ENCODE measurements at regions not wholly inside any gene's neighbourhood (a gene's known extent, or its start where the extent isn't known, plus 50 kb on each side); places are given as distances from the start of the nearest gene placed in this dataset.

DNA sequence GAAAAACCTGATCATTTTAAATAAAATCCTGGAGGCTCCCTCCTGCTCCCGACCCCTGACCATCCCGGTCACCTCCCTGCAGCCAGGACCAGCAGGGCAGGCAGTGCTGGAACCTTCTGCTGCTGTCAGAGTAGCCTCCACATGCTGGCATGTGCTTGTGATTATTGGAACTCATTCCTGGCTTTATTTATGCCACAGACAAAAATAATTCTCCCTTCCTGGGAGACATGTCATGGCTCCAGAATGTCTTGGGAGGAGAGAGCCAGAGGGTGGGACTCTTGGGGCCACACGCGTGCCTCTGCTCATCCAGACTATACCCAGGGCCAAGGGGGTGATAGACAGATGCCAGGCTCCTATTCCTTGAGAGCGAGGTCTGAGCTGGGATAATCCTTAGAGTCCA lies 183.6 kb upstream of the RAB4A start:
- Histone ChIP-seq H3K4me1 (ENCODE audit: control insufficient read depth, insufficient read depth, low read length) (peaks cover 29% of the 10 kb centered on the region), H3K4me3 (ENCODE audit: low read depth, low read length) (no peak overlapping the region), H3K9ac (ENCODE audit: low read depth, low read length) (no peak overlapping the region), H3K27ac (ENCODE audit: low read depth, low read length) (no peak overlapping the region), H3K27me3 (ENCODE audit: control insufficient read depth, insufficient read depth, low read length) (no peaks in the 10 kb centered on the region), H3K9me3 (ENCODE audit: control insufficient read depth, insufficient read depth, low read length) (peaks cover 10% of the 10 kb centered on the region; the same call in 1 of the 2 replicates), H3K36me3 (ENCODE audit: control insufficient read depth, insufficient read depth, low read length) (no peaks in the 10 kb centered on the region)

- H3K9me3 ChIP-seq (ENCODE audit: control insufficient read depth, insufficient read depth, low read length) = peaks cover 5% of the 10 kb centered on the region; the same call in 1 of the 2 replicates
- no peaks in the 10 kb centered on the region for H3K27me3 ChIP-seq (ENCODE audit: control insufficient read depth, insufficient read depth, low read length)
- no peak overlapping the region for H3K4me3 ChIP-seq (ENCODE audit: low read depth, low read length)
- H3K9ac ChIP-seq (ENCODE audit: low read depth, low read length) = no peak overlapping the region
- H3K4me1 ChIP-seq (ENCODE audit: control insufficient read depth, insufficient read depth, low read length) = peaks cover 35% of the 10 kb centered on the region
- H3K27ac ChIP-seq (ENCODE audit: low read depth, low read length) = no peak overlapping the region
- H3K36me3 ChIP-seq (ENCODE audit: control insufficient read depth, insufficient read depth, low read length) = no peaks in the 10 kb centered on the region
Observed at GRCh38 chr1:229087906-229088305, 183.0 kb upstream of the RAB4A start.

- Histone ChIP-seq H3K36me3 (ENCODE audit: control insufficient read depth, insufficient read depth, low read length) (no peaks in the 10 kb centered on the region), H3K9me3 (ENCODE audit: control insufficient read depth, insufficient read depth, low read length) (no peaks in the 10 kb centered on the region), H3K27ac (ENCODE audit: low read depth, low read length) (no peak overlapping the region), H3K27me3 (ENCODE audit: control insufficient read depth, insufficient read depth, low read length) (no peaks in the 10 kb centered on the region), H3K4me3 (ENCODE audit: low read depth, low read length) (no peak overlapping the region), H3K9ac (ENCODE audit: low read depth, low read length) (no peak overlapping the region), H3K4me1 (ENCODE audit: control insufficient read depth, insufficient read depth, low read length) (peaks cover 41% of the 10 kb centered on the region)
Observed at GRCh38 chr1:229088711-229089110, 182.2 kb upstream of the RAB4A start.

DNA sequence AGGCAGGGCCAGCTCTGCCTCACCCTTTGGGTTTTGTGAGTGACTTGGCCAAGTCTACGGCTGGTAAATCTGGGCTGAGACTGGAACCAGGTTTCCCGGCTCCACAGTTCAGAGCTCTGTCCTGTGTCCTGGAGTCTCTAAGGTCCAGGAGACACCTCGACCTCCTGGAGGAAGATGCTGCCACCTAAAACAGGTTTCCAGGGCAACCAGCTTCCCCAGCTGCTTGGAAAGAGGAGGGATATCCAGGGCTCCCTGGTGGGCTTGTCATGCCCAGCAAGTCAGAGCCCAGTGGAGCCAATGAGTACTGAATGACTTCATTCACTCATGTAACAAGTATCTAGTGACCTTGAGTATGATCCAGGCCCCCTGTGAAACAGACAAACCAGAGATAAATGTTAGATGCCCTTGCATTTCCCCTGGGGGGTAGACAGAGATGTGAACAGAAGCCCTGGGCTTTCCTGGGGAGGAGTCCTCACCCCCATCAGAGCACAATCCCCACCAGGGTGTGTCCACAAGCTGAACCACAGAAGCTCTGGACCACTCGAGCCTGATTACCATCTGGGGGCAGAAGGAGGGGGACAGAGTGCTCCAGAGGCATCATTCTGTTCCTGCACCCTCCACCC lies 181.2 kb upstream of the RAB4A start:
- Histone ChIP-seq H3K4me3 (ENCODE audit: low read depth, low read length) (no peak overlapping the region), H3K4me1 (ENCODE audit: control insufficient read depth, insufficient read depth, low read length) (peaks cover 51% of the 10 kb centered on the region), H3K9ac (ENCODE audit: low read depth, low read length) (no peak overlapping the region), H3K27me3 (ENCODE audit: control insufficient read depth, insufficient read depth, low read length) (no peaks in the 10 kb centered on the region), H3K27ac (ENCODE audit: low read depth, low read length) (no peak overlapping the region), H3K36me3 (ENCODE audit: control insufficient read depth, insufficient read depth, low read length) (no peaks in the 10 kb centered on the region), H3K9me3 (ENCODE audit: control insufficient read depth, insufficient read depth, low read length) (no peaks in the 10 kb centered on the region)

DNA sequence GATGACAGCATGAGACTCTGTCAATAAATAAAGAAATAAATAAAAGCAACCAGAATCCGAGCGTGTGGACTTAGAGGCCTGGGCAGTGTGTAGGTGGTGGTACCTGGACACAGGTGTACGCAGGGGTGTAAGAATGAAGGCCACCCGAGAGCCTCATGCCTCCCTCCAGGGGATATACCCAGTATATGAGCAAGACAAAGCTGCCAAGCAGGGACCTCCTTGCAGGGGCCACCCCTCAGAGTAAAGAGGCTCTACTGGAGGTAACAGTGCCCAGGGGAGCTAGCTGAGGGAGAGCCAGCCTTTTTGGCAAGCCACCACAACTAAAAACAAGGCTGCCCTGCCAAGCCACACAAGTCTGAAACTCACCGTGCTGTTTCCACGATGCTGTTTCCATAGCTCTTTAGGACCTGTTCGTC lies 179.2 kb upstream of the RAB4A start:
- Histone ChIP-seq H3K27ac (ENCODE audit: low read depth, low read length) (peak overlapping the region; percentile 94), H3K4me1 (ENCODE audit: control insufficient read depth, insufficient read depth, low read length) (peaks cover 58% of the 10 kb centered on the region), H3K36me3 (ENCODE audit: control insufficient read depth, insufficient read depth, low read length) (no peaks in the 10 kb centered on the region), H3K27me3 (ENCODE audit: control insufficient read depth, insufficient read depth, low read length) (no peaks in the 10 kb centered on the region), H3K9ac (ENCODE audit: low read depth, low read length) (0 out of 2 replicates have a peak overlapping the region, but pooled peaks have one; percentile 4), H3K9me3 (ENCODE audit: control insufficient read depth, insufficient read depth, low read length) (peaks cover 6% of the 10 kb centered on the region; the same call in 1 of the 2 replicates), H3K4me3 (ENCODE audit: low read depth, low read length) (no peak overlapping the region)

- H3K4me1 ChIP-seq (ENCODE audit: control insufficient read depth, insufficient read depth, low read length) = peaks cover 58% of the 10 kb centered on the region
- H3K9ac ChIP-seq (ENCODE audit: low read depth, low read length) = peak overlapping the region; percentile 56; the same call in 1 of the 2 replicates
- H3K27me3 ChIP-seq (ENCODE audit: control insufficient read depth, insufficient read depth, low read length) = no peaks in the 10 kb centered on the region
- H3K27ac ChIP-seq (ENCODE audit: low read depth, low read length) = peak overlapping the region; percentile 94
- H3K4me3 ChIP-seq (ENCODE audit: low read depth, low read length) = peak overlapping the region; percentile 48
- no peaks in the 10 kb centered on the region for H3K36me3 ChIP-seq (ENCODE audit: control insufficient read depth, insufficient read depth, low read length)
- peaks cover 6% of the 10 kb centered on the region; the same call in 1 of the 2 replicates for H3K9me3 ChIP-seq (ENCODE audit: control insufficient read depth, insufficient read depth, low read length)
Observed at GRCh38 chr1:229092377-229093237, 178.3 kb upstream of the RAB4A start.

GRCh38 chr1:229093238-229093540 lies 177.7 kb upstream of the RAB4A start:
- Histone ChIP-seq H3K27me3 (ENCODE audit: control insufficient read depth, insufficient read depth, low read length) (no peaks in the 10 kb centered on the region), H3K4me1 (ENCODE audit: control insufficient read depth, insufficient read depth, low read length) (peaks cover 56% of the 10 kb centered on the region), H3K4me3 (ENCODE audit: low read depth, low read length) (peak overlapping the region; percentile 48), H3K9ac (ENCODE audit: low read depth, low read length) (peak overlapping the region; percentile 56; the same call in 1 of the 2 replicates), H3K27ac (ENCODE audit: low read depth, low read length) (peak overlapping the region; percentile 94), H3K9me3 (ENCODE audit: control insufficient read depth, insufficient read depth, low read length) (peaks cover 6% of the 10 kb centered on the region; the same call in 1 of the 2 replicates), H3K36me3 (ENCODE audit: control insufficient read depth, insufficient read depth, low read length) (no peaks in the 10 kb centered on the region)

DNA sequence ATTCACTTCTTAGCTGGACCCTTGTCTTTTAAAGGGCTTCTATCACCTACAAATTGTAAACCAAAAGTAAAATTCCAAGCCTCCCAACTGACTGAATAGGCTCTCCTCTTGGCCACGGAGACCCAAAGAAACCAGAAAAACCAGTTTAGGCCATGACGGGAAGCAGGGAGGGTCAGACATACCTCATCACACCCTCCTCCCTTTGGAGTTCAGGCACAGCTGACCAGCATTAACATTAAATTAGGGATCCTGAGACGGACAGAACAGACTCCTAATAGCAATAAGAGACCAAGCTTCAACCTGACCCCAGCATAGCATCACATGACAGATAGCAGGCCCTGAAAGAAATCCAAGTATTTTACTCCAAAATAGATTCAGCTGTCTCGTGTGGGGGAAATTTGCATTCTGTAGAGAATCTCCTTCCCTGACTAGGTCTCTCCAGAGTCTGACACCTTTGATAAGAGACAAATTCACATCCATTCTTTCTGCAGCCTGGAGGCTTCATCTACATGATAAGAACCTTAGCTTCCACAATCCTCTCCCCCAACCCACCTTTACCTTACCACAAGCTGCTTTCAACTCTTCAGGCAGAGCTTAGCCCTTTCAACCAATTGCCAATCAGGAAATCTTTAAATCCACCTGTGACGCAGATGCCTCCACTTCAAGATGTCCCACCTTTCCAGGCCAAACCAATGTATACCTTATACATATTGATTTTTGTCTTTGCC lies 177.1 kb upstream of the RAB4A start:
- Histone ChIP-seq H3K4me1 (ENCODE audit: control insufficient read depth, insufficient read depth, low read length) (peaks cover 51% of the 10 kb centered on the region), H3K27ac (ENCODE audit: low read depth, low read length) (peak overlapping the region; percentile 94), H3K36me3 (ENCODE audit: control insufficient read depth, insufficient read depth, low read length) (no peaks in the 10 kb centered on the region), H3K9ac (ENCODE audit: low read depth, low read length) (peak overlapping the region; percentile 56; the same call in 1 of the 2 replicates), H3K9me3 (ENCODE audit: control insufficient read depth, insufficient read depth, low read length) (peaks cover 6% of the 10 kb centered on the region; the same call in 1 of the 2 replicates), H3K4me3 (ENCODE audit: low read depth, low read length) (peak overlapping the region; percentile 48), H3K27me3 (ENCODE audit: control insufficient read depth, insufficient read depth, low read length) (no peaks in the 10 kb centered on the region)

DNA sequence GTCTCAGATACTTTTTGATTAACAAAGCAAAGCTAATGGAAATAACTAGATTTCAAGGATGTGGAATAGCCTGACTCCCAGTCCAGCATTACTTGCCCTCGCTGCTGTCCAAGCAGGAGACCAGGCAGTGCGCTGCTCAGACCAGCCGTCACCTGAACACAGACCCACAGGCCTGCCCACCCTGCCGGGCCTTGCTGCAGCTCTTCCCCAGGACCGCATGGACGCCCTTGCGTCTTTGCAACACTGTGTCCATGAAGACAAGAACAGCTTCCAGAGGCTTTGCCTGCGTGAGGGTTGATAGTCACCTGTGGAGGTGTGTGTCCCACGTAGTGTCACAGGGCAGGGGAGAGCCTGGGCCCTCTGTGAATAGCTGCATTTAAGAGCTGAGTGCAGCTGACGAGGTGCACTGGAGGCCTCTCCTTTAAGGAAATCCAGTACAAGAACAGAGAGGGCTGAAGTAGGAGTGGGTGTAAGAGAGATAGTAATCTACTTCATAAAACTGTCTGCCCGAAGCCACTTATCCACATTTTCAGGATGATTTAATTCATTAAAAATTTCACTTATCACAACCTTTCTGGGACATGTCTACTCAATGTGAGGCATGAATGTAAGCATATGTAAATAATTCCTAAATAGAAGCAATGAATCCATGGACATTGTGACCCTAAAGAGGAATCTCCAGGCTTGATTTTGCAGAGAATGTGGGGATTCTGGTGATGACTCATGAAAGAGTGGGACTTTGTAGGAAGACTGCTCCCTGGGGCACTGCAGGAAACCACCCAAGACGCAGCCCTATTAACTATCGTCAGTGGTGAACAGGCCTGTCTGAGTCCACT lies 176.2 kb upstream of the RAB4A start:
- no peaks in the 10 kb centered on the region for H3K36me3 ChIP-seq (ENCODE audit: control insufficient read depth, insufficient read depth, low read length)
- H3K4me1 ChIP-seq (ENCODE audit: control insufficient read depth, insufficient read depth, low read length) = peaks cover 46% of the 10 kb centered on the region
- H3K9ac ChIP-seq (ENCODE audit: low read depth, low read length) = peak overlapping the region; percentile 0; the same call in 1 of the 2 replicates
- H3K27ac ChIP-seq (ENCODE audit: low read depth, low read length) = peak overlapping the region; percentile 94
- H3K27me3 ChIP-seq (ENCODE audit: control insufficient read depth, insufficient read depth, low read length) = no peaks in the 10 kb centered on the region
- no peak overlapping the region; the same call in 1 of the 2 replicates for H3K4me3 ChIP-seq (ENCODE audit: low read depth, low read length)
- H3K9me3 ChIP-seq (ENCODE audit: control insufficient read depth, insufficient read depth, low read length) = peaks cover 6% of the 10 kb centered on the region; the same call in 1 of the 2 replicates

DNA sequence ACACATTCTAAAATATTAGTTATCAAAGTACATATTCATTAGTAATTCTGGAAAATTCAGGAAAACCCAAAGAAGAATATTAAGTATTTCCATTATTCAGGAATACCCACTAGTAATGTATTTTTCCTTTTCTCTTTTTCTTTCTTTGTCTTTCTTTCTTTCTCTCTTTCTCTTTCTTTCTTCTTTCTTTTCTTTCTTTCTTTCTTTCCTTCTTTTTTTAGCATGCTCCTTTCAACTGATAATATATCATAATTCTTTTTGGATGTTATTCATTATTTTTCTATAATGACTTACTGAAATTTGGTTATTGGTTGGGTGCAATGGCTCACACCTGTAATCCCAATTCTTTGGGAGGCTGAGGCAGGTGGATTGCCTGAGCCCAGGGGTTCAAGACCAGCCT lies 175.6 kb upstream of the RAB4A start:
- Histone ChIP-seq H3K36me3 (ENCODE audit: control insufficient read depth, insufficient read depth, low read length) (no peaks in the 10 kb centered on the region), H3K4me1 (ENCODE audit: control insufficient read depth, insufficient read depth, low read length) (peaks cover 44% of the 10 kb centered on the region), H3K27me3 (ENCODE audit: control insufficient read depth, insufficient read depth, low read length) (no peaks in the 10 kb centered on the region), H3K4me3 (ENCODE audit: low read depth, low read length) (no peak overlapping the region), H3K9me3 (ENCODE audit: control insufficient read depth, insufficient read depth, low read length) (peaks cover 6% of the 10 kb centered on the region; the same call in 1 of the 2 replicates), H3K9ac (ENCODE audit: low read depth, low read length) (no peak overlapping the region), H3K27ac (ENCODE audit: low read depth, low read length) (peak overlapping the region; percentile 94)
